ENCODE measurements at regions not wholly inside any gene's neighbourhood (a gene's known extent, or its start where the extent isn't known, plus 50 kb on each side); places are given as distances from the start of the nearest gene placed in this dataset.

DNA sequence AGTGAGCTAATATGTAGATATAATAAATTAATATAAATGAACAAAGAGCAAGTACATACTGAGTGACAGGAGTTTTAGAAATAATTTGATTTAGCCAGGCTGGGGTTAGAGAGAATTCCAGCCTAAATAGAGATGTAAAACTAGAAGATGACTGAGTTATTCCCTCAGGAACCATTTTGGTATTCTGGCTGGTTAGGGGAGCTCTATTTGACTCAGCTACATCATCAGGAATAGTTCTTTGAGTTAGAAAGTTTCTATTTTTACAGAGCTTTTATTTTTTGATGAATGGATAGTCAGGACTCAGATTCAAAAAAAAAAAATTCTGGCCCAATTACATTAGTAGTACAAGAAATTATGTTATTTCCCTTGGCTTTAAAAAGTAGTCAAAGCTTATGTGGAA lies 180.4 kb upstream of the MID1 start:
- Histone ChIP-seq H3K27ac (no peak overlapping the region), H3K4me1 (no peaks in the 10 kb centered on the region), H3K36me3 (no peaks in the 10 kb centered on the region), H3K4me3 (no peak overlapping the region), H3K9me3 (no peaks in the 10 kb centered on the region), H3K27me3 (no peaks in the 10 kb centered on the region)
- TF ChIP-seq EP300 (IDR thresholded peaks at IDR 0.05) (no peak), POLR2AphosphoS5 (IDR thresholded peaks at IDR 0.05) (no peak), POLR2A (IDR thresholded peaks at IDR 0.05) (no peak)
- TF ChIP-seq, protein P1, sequence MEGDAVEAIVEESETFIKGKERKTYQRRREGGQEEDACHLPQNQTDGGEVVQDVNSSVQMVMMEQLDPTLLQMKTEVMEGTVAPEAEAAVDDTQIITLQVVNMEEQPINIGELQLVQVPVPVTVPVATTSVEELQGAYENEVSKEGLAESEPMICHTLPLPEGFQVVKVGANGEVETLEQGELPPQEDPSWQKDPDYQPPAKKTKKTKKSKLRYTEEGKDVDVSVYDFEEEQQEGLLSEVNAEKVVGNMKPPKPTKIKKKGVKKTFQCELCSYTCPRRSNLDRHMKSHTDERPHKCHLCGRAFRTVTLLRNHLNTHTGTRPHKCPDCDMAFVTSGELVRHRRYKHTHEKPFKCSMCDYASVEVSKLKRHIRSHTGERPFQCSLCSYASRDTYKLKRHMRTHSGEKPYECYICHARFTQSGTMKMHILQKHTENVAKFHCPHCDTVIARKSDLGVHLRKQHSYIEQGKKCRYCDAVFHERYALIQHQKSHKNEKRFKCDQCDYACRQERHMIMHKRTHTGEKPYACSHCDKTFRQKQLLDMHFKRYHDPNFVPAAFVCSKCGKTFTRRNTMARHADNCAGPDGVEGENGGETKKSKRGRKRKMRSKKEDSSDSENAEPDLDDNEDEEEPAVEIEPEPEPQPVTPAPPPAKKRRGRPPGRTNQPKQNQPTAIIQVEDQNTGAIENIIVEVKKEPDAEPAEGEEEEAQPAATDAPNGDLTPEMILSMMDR (IDR thresholded peaks at IDR 0.05): no peak
- no peak for DNase-seq (ENCODE audit: low spot score in 2 of 2)

DNA sequence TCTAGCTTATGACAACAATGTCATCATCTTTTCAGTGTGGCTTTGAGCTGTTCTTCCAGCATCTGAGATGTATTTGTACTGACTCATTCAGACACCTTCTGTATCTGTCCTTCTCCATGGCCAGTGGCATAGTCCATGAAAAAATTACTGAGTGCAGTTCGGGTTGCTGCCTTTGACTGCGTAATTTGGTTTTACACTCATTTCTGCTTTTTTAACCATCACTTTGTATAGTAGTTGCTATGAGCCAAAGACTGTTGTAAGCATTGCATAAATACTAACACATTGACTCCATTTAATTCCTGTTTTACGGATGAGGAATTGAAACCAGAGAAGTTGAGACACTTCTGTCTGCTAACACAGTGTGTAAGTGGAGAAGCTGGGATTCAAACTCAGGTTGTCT lies 190.7 kb upstream of the MID1 start:
- WGBS: 88% methylated on average over 3 of the region's 3 CpGs
- Histone ChIP-seq H3K36me3 (no peaks in the 10 kb centered on the region), H3K4me1 (no peaks in the 10 kb centered on the region), H3K9me3 (no peaks in the 10 kb centered on the region), H3K4me3 (no peak overlapping the region), H3K27me3 (no peaks in the 10 kb centered on the region), H3K27ac (no peak overlapping the region)
- DNase-seq (ENCODE audit: low spot score in 2 of 2): no peak
- TF ChIP-seq, protein P1 (IDR thresholded peaks at IDR 0.05): no peak
- TF ChIP-seq POLR2AphosphoS5 (IDR thresholded peaks at IDR 0.05) (no peak), POLR2A (IDR thresholded peaks at IDR 0.05) (no peak), EP300 (IDR thresholded peaks at IDR 0.05) (no peak)

DNA sequence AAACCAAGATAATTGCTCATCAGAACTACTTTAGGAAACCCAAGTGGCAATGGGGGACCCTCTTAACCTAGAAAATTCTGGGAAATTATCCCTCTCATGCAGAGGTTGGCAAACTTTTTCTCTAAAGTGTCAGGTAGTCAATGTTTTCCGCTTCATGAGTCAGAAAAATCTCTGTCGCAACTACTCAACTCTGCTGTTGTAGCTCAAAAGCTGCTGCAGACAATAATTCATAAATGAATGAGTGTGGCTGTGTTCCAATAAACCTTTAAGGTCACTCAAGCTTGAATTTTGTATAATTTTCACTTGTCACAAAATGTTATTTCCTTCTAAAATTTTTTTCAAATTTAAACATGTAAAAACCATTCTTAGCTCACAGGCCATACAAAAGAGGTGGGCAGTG lies 193.4 kb upstream of the MID1 start:
- H3K27me3 ChIP-seq: no peaks in the 10 kb centered on the region
- no peaks in the 10 kb centered on the region for H3K4me1 ChIP-seq
- H3K27ac ChIP-seq: no peak overlapping the region
- 67% methylated on average over 2 of the region's 2 CpGs for WGBS
- no peaks in the 10 kb centered on the region for H3K9me3 ChIP-seq
- TF ChIP-seq, protein P1 (IDR thresholded peaks at IDR 0.05): no peak
- TF ChIP-seq POLR2AphosphoS5 (IDR thresholded peaks at IDR 0.05) (no peak), EP300 (IDR thresholded peaks at IDR 0.05) (no peak), POLR2A (IDR thresholded peaks at IDR 0.05) (no peak)
- no peak overlapping the region for H3K4me3 ChIP-seq
- no peaks in the 10 kb centered on the region for H3K36me3 ChIP-seq
- no peak for DNase-seq (ENCODE audit: low spot score in 2 of 2)

DNA sequence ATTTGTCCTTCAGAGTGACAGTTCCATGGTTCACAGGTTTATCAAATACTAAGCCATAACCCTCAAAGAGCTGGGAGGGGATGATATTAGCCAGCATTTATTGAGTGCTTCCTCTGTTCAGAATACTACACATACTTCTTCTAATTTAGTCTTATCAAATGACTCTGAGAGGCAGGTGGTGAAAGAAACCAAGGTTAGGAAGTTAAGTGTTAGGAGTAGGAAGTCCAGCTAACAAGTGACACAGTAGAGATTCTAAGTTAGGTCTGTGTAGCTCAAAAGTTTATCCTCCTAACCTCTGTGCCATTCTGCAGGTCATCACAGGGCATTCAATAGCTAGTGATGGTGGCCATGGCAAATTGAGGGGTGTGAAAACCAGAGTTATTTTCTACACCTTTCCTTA lies 198.3 kb upstream of the MID1 start:
- TF ChIP-seq, protein P1 (IDR thresholded peaks at IDR 0.05): no peak
- TF ChIP-seq POLR2AphosphoS5 (IDR thresholded peaks at IDR 0.05) (no peak), EP300 (IDR thresholded peaks at IDR 0.05) (no peak), POLR2A (IDR thresholded peaks at IDR 0.05) (no peak)
- Histone ChIP-seq H3K9me3 (no peaks in the 10 kb centered on the region), H3K36me3 (no peaks in the 10 kb centered on the region), H3K27ac (no peak overlapping the region), H3K27me3 (no peaks in the 10 kb centered on the region), H3K4me1 (no peaks in the 10 kb centered on the region), H3K4me3 (no peak overlapping the region)
- no peak for DNase-seq (ENCODE audit: low spot score in 2 of 2)

DNA sequence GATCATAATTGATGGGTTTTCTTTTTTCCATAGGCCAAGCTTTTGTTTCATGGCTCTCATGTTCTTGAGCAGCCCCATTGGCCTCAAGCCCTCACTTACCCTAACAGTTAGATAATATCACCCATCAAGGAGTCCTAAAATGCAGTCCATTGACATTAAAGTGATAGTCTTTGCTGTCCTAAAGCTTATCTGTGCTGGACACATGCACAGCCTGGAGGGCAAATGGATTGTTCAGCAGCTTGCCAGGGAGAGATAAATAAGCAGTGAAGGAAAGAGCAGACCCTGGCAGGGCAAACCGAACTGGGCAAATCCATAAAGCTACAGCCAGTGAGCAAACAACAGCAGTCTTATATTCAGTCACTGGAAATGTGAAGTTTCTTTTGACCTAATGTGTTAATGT lies 199.6 kb upstream of the MID1 start:
- TF ChIP-seq, protein P1 (IDR thresholded peaks at IDR 0.05): no peak
- TF ChIP-seq EP300 (IDR thresholded peaks at IDR 0.05) (no peak), POLR2A (IDR thresholded peaks at IDR 0.05) (no peak), POLR2AphosphoS5 (IDR thresholded peaks at IDR 0.05) (no peak)
- WGBS: 71% methylated on average over 1 of the region's 1 CpG

More for the DNA sequence above, 199.6 kb upstream of the MID1 start:
- Histone ChIP-seq H3K9me3 (no peaks in the 10 kb centered on the region), H3K27ac (no peak overlapping the region), H3K4me1 (no peaks in the 10 kb centered on the region), H3K36me3 (no peaks in the 10 kb centered on the region), H3K27me3 (no peaks in the 10 kb centered on the region), H3K4me3 (no peak overlapping the region)
- no peak for DNase-seq (ENCODE audit: low spot score in 2 of 2)
